Stimulated activated CD8-positive, alpha-beta memory T cell treated with anti-CD3 and anti-CD28 coated beads, Interleukin-7, amount 100 ng/mL, for 4 hours (primary cell): ENCODE measurements at regions not wholly inside any gene's neighbourhood (a gene's known extent, or its start where the extent isn't known, plus 50 kb on each side); places are given as distances from the start of the nearest gene placed in this dataset.
"Not testable (repeated sequence)": the region's sequence is repeated elsewhere in the genome, so short reads cannot be mapped to it uniquely, and the experiment has no call there.

Experiments
- DNase-seq, 2 donors: peaks; one replicate each; pipeline ENCODE4 v3.0.0-alpha.2; 2020; ENCODE audit warnings: low read depth in 2 of 2

GRCh38 chr2:17363846-17364245 lies 154.4 kb downstream of the RAD51AP2 start:
- DNase-seq: no peak

GRCh38 chr2:17362956-17363355 lies 155.3 kb downstream of the RAD51AP2 start:
- DNase-seq: no peak

GRCh38 chr2:17355608-17356329 lies 162.5 kb downstream of the RAD51AP2 start:
- DNase-seq: no peak

- DNase-seq: no peak
Measured at GRCh38 chr2:17353263-17353662, 165.0 kb downstream of the RAD51AP2 start.

GRCh38 chr2:17342692-17343091 lies 175.5 kb downstream of the RAD51AP2 start:
- not testable (repeated sequence) for DNase-seq

- no peak for DNase-seq
Measured at GRCh38 chr2:17337507-17337906, 180.7 kb downstream of the RAD51AP2 start.

GRCh38 chr2:17336458-17336857 lies 181.8 kb downstream of the RAD51AP2 start:
- no peak for DNase-seq

GRCh38 chr2:17334300-17334699 lies 183.9 kb downstream of the RAD51AP2 start:
- DNase-seq: no peak

GRCh38 chr2:17331636-17332035 lies 186.6 kb downstream of the RAD51AP2 start:
- no peak for DNase-seq

GRCh38 chr2:17328161-17328560 lies 190.1 kb downstream of the RAD51AP2 start:
- no peak for DNase-seq

GRCh38 chr2:17327649-17328048 lies 190.6 kb downstream of the RAD51AP2 start:
- no peak for DNase-seq

GRCh38 chr2:17326717-17327116 lies 191.5 kb downstream of the RAD51AP2 start:
- no peak for DNase-seq

GRCh38 chr2:17323697-17324096 lies 194.5 kb downstream of the RAD51AP2 start:
- DNase-seq: no peak

GRCh38 chr2:17322461-17322860 lies 195.8 kb downstream of the RAD51AP2 start:
- DNase-seq: no peak

- no peak for DNase-seq
Measured at GRCh38 chr2:17319090-17319489, 199.2 kb downstream of the RAD51AP2 start.

- no peak for DNase-seq
Measured at GRCh38 chr2:17318013-17318412, 200.2 kb downstream of the RAD51AP2 start.

- DNase-seq: no peak
Measured at GRCh38 chr2:17317439-17317976, 200.7 kb downstream of the RAD51AP2 start.

- no peak for DNase-seq
Measured at GRCh38 chr2:17313261-17313660, 205.0 kb downstream of the RAD51AP2 start.

- no peak for DNase-seq
Measured at GRCh38 chr2:17311771-17312511, 206.3 kb downstream of the RAD51AP2 start.

GRCh38 chr2:17311106-17311619 lies 207.1 kb downstream of the RAD51AP2 start:
- no peak for DNase-seq

- no peak for DNase-seq
Measured at GRCh38 chr2:17309741-17310339, 208.4 kb downstream of the RAD51AP2 start.

- no peak for DNase-seq
Measured at GRCh38 chr2:17309181-17309580, 209.1 kb downstream of the RAD51AP2 start.
